ENCODE measurements at regions not wholly inside any gene's neighbourhood (a gene's known extent, or its start where the extent isn't known, plus 50 kb on each side); places are given as distances from the start of the nearest gene placed in this dataset.

DNA sequence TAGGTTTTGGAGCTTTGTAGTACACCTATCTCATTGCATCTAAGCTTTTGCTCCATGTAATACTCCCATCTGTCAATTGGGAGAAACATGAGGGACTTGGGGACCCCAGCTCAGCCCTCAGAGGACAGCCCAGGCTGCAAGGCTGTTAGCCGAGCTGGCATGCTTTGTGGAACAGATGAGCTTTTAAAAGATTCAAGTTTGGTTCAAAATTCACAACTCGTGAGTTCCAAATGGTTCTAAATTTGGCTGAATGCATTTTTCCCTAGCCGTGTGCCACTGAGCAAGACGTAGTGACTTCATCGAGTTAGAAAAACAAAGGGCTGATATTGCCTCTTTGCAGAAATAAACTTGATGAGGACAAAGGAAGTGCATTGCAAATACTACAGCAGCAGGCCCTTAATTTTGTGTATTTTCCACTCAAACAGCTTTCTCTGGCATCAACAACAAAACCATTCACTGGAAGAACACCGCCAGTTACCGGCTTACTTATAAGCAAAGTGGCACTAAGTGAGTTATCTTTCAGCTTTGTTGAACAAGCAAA, 165.0 kb upstream of the HS3ST1 start:
- DNase-seq (ENCODE audit: low read depth) = no peak

DNA sequence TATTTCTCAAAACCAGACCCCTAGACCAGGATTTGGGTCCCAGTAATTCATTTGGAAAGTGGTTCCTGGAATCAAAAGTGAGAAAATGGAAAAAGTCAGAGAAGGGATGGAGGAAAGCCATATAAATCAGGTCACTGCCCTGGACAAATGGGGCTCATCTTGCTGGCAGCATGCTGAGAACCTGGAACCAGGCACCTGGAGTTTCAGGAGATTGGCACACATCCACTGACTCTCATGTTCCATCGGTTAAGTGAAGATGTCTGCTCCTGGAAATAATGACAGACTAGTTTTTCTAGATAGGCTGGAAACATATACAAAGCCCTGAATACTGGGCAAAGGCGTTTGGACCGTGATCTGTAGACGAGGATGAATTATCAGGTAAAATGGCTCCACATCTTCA, 163.6 kb upstream of the HS3ST1 start:
- no peak for DNase-seq (ENCODE audit: low read depth)

GRCh38 chr4:11590132-11590531, 161.4 kb upstream of the HS3ST1 start:
- DNase-seq (ENCODE audit: low read depth) = no peak

DNA sequence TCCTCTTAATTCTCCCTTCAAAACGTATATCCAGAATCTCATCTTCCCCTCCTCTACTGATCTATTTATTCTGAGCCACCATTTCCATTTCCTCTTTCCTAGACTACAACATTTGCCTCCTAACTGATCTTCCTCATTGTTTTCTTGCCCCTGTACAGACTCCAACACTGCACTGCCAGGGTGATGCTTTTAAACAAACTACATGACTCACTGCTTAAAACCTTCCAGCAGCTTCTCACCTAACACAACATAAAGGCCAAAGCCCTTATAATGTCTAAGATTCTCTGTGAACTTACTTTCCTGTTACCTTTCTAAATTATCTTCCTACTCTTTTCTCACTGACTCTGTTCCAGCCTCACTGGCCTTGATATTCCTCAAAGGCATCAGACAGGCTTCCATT, 161.0 kb upstream of the HS3ST1 start:
- DNase-seq (ENCODE audit: low read depth) = no peak

DNA sequence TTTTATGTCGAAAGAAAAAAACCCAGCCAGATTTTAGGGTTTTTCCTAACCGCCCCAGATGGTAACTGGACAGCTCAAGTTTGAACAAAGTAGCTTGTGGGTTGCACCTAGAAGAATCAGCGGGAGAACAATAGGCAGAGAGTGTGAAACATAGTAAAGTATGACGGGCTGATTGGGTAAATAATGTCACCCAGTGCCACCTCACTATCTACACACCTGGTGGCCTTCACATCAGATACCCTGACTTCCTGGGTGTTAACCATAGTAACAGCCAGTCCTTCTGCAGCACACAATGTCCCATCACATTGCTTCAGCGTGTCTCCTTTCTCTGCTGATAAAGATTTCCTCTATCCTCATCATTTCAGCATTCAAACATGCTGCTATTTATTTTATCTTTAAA, 159.1 kb upstream of the HS3ST1 start:
- DNase-seq (ENCODE audit: low read depth) = no peak

DNA sequence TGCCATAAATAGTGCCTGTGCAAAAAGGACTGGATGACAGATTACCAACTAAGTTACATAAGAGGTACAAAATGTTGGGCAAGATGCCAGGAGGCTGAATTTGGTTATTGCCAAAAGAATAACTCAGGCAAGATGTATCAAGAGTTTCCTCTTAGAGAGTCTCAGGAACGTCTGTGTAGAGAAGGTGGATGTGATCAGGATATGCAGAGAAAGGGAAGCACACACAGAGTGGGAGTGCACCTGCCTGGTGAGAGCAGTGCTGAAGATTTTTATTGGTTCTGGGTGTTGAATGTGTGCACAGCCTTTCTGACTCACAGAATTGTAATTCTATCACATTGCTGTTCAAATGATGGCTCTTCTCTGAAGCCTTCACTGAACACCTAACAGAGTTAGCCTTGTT, 156.8 kb upstream of the HS3ST1 start:
- DNase-seq (ENCODE audit: low read depth) = no peak

DNA sequence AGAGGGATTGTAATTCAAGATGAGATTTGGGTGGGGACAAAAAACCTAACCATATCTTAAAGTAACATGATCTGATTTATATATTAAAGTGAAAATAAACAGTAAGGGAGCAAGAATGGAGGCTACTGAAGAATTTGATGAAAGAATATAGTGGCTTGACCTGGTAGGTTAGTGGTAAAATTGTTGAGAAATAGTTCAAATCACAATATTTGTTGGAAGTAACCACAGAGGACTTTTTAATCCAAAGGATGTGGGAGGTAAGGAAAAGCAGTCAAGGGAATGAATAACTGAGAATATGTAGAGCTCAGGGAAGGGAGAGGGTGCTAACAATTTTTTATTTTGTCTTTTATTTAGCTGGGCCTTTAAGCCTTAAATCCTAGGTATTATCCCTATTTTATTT, 139.8 kb upstream of the HS3ST1 start:
- DNase-seq (ENCODE audit: low read depth) = no peak

DNA sequence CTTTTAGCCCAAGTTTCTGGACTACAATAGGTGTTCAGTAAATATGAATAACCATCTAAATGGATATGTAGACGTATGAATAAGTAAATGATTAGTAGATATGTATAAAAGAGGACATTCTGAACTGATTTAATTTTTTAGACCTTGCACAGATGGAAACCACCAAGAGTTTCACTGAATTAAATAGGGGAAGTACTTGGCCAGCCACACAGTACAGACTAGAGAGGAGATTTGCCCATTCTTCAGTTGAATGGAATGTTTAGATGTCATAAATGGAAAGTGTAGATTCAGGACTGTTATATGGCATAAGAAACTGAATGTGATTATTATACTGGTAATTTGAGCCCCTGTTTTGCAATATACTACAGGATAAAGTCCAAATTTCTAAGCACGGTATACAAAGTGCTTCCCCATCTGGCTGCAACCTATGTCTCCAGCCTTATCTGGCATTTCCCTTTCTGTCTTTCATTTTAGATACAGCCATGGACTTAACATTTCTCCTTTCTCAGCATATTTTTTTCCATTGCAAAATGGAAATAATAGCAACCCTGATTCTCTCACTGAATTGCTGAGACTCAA, 137.8 kb upstream of the HS3ST1 start:
- DNase-seq (ENCODE audit: low read depth) = no peak

DNA sequence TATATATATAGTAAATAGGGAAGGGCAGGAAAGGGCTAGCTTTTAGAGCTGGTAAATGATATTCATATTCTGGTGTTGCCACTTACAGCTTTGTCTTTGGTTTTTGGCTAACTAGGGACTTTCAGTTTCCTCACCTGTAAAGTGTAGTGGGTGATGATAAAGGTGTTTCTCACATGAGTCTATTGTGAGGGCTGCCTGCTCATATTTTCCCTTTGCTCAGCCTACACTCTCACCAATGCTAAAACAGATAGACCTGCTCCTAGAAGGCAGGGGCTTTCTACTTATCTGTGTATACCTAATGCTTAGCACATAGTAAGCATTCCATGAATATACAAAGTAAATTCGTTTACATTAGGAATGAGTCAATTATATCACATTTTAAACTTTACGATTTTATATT, 137.2 kb upstream of the HS3ST1 start:
- no peak for DNase-seq (ENCODE audit: low read depth)

- DNase-seq (ENCODE audit: low read depth) = no peak
Observed at GRCh38 chr4:11565213-11565612, 136.5 kb upstream of the HS3ST1 start.

GRCh38 chr4:11564021-11564420, 135.3 kb upstream of the HS3ST1 start:
- DNase-seq (ENCODE audit: low read depth) = no peak

DNA sequence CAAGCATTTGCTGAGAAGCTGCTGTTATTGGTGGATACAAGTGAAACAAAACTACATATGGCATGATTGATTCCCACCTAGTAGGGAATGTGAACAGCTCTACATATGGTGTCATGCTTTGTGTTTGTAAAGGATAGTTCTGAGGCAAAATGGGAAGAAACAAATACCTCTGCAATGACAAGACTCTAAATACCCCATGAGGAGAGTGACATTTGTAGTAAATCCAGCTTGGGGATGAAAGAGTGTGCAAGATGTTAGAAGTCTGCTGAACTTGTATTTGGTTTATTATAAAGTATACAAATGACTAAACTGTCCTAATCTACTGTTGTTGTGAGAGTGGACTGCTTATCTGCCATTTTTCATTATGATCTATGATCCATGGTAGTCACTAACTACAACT, 120.8 kb upstream of the HS3ST1 start:
- no peak for DNase-seq (ENCODE audit: low read depth)

- no peak for DNase-seq (ENCODE audit: low read depth)
Observed at GRCh38 chr4:11548597-11549082, 119.9 kb upstream of the HS3ST1 start.

DNA sequence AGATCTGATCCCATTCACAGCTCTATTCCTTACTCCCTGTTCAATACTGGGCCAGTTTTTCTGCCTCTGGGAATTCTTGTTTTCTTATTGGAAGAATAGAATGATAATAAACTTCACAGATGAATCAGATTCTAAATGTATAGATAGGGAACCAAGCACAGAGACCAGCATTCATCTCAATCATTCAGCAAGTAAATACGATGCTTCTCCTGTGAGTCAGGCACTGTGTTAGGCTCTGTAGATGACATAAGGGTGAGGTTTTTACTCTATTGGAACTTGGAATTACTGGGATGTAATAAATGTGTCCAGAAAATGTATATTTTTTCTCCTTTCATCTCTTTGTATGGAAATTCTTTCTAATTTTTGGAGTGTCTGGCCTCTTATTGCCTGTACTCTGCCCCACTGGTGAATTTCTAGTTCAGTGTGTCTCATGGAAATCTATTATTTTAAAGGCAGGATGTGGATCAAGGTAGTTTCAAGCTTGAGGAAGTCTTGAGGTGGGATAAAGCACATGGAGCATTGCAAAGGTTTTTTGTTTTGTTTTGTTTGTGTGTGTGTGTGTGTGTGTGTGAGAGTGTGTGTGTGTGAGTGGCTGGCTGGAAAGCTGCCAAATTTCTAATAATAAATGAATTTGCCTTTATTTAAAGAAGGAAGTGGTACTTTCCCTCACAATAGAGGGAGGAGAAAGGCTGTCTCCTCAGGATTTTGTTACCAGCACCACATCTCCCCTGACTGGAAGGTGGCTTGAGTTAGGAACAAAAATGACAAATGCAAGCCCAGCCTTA, 117.9 kb upstream of the HS3ST1 start:
- no peak for DNase-seq (ENCODE audit: low read depth)

DNA sequence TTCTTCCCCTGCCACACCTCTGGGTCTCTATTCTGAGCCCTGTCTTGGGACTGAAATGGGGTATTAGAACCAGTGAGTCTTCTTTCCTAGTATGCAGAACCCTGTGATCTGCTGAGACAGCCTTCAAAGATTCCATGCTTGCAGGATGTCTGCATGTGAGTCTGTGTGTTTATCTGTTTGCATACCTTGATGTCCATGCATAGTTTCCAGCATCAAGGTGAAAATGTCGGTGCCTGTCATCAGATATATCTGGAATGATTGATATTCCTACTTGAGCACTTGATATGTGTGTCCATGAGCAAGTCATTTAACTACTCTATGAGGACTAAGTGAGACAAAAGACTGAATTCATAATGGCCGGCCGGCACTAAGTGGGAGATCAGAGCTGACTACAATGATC, 117.0 kb upstream of the HS3ST1 start:
- DNase-seq (ENCODE audit: low read depth) = no peak

DNA sequence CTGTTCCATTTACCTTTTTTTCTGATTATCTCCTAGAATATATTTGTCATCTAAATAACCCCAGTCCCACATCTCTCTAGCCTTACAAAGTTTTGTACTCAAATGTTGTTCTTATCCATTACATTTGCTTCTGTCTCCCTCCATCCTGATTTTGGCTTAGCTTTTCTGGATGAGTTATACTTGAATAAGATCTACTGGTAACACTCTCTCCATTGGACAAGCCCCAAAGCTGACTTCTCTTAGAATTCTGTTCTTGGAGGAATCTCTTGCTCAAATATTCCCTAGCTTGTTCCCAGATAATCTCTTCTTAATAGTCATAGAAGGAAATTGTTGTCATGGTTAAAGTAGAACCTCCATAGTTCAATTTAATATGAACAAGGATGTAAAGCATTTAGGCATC, 115.5 kb upstream of the HS3ST1 start:
- no peak for DNase-seq (ENCODE audit: low read depth)

DNA sequence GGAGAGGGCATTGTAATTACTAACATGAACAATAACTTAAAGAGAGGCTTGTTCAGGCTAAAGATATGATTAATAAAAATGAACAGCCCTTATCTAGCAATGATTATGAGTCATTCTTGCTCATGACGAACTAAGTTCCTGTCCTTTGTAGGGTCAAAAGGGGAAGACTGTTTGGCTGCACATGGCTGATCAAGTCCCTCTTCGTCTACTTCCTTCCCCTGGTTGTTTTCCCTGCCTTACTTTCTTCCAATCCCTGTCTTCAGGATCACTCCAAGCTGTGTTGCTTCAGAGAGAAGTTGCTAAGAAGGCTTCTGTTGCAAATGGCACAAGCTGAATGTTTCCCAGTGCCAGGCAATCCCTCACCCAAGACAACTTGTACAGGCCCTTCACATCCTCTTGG, 115.0 kb upstream of the HS3ST1 start:
- no peak for DNase-seq (ENCODE audit: low read depth)

DNA sequence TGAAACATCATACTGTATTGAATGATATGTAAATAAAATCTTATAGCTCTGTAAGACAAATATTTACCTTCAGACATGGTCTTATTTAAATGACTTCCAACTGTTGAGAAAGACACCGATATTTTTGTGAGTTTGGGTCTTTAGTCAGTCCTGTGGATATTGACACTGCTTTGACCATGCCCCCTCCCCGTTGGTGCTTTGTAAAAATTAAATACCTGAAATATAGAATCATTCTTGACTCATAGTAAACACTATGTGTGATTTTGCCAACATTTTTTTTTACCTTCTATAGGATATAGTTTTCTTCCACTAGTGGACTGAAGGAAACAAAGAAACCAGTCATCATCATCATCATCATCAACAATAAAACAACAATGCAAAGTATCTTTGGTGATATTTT, 114.3 kb upstream of the HS3ST1 start:
- DNase-seq (ENCODE audit: low read depth) = no peak

DNA sequence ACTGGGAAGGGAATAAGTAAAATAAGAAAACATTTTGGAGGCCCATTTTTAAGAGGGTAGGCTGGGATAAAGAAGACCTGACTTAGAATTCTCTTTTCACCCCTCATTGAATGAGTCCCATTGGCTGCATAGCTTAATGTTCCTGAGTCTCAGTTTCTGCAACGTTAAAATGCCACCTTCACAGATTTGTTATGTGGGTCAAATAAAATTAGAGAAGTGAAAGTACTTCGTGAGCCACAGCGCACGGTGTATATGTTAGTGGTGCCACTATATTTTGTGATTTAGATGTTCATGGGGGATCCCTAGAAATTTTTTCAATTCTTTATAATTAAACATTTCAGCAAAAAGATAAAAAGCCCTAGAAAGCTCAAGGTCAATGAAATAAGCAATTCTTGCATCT, 109.2 kb upstream of the HS3ST1 start:
- no peak for DNase-seq (ENCODE audit: low read depth)

- DNase-seq (ENCODE audit: low read depth) = no peak
Observed at GRCh38 chr4:11535333-11535732, 106.6 kb upstream of the HS3ST1 start.

DNA sequence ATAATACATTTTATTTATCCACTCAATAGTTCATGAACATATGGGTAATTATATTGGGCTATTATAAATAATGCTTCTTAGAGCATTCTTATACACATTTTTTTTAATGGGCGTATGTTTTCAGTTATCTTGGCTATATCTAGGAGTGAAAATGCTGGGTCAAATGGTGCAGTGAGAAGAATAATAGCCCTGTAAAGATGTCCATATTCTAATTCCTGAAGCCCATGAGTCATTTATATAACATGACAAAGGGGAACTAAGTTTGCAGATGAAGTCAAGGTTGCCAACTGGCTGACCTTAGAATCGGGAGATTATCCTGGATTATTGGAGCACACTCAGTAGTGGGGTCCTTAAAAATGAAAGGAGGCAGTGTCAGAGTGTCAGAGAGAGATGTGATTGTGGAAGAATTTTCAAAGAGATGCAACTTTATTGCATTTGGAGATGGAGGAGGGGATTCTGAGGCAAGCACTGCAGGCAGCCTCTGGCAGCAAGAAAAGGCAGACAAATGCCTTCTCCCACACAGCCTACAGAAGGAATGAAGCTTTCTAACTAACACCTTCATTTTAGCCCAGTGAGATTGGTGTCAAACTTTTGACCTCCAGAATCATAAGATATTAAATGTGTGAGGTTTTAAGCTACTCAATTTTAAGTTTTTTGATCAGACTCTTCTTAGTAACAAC, 106.1 kb upstream of the HS3ST1 start:
- DNase-seq (ENCODE audit: low read depth) = no peak

GRCh38 chr4:11532138-11532537, 103.4 kb upstream of the HS3ST1 start:
- DNase-seq (ENCODE audit: low read depth) = no peak

DNA sequence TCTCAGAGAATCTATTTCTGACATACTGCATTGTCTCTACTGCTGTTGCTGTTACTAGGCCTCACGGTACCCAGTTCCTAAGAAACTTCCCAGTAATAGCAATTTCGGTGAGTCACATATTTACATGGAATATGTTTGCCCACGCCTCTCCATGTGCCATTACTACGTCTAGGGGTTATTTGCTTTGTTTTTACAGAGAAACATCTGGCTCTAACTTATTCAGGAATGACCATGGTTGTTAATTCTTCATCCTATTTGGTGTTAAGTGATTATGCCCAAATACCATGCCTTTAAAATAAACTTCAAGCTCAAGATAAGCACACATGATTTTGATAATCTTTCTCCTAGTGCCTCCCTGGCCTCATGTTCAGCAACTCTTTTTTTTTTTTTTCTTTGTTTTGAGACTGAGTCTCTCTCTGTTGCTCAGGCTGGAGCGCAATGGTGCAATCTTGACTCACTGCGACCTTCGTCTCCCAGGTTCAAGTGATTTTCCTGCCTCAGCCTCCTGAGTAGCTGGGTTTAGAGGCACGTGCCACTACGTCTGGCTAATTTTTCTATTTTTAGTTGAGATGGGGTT, 101.0 kb upstream of the HS3ST1 start:
- DNase-seq (ENCODE audit: low read depth) = no peak

All from activated T-helper 9 cell treated with anti-CD3 and anti-CD28 coated beads, Interleukin-2, amount 50 U/mL, for 16 hours (primary cell).